Upper lobe of left lung (tissue), 6 donors: ENCODE measurements at regions not wholly inside any gene's neighbourhood (a gene's known extent, or its start where the extent isn't known, plus 50 kb on each side); places are given as distances from the start of the nearest gene placed in this dataset.

ENCODE experiments used
- ATAC-seq, 2 donors: fragments of 200-7000 bp; cut with Tn5 transposase; one replicate each; pipeline ENCODE4 v1.9.1; 2022; ENCODE audit warnings: mild to moderate bottlenecking in 2 of 2, moderate library complexity in 2 of 2; ENCODE audit not compliant: low FRiP score in 2 of 2
- DNase-seq, 2 donors: peaks; one replicate each; pipeline ENCODE4 v3.0.0-alpha.2; 2019 to 2020
- H3K27ac ChIP-seq, 4 donors: fragments of 200-600 bp; sonication (generic); one replicate each; pipeline ENCODE4 v1.5.1; 2016 to 2019
- H3K27me3 ChIP-seq, 4 donors: fragments of 200-600 bp; sonication (generic); one replicate each; pipeline ENCODE4 v1.5.1; 2017 to 2019
- H3K36me3 ChIP-seq, 4 donors: fragments of 200-600 bp; sonication (generic); one replicate each; pipeline ENCODE4 v1.5.1; 2016 to 2019
- H3K4me1 ChIP-seq, 4 donors: fragments of 200-600 bp; sonication (generic); one replicate each; pipeline ENCODE4 v1.5.1; 2018 to 2019
- H3K4me3 ChIP-seq, 4 donors: fragments of 200-600 bp; sonication (generic); one replicate each; pipeline ENCODE4 v1.5.1; 2017 to 2019; ENCODE audit warnings: mild to moderate bottlenecking in 2 of 4, moderate library complexity in 1 of 4
- H3K9me3 ChIP-seq, 4 donors: fragments of 200-600 bp; sonication (generic); one replicate each; pipeline ENCODE4 v1.5.1; 2018 to 2019
- CTCF ChIP-seq, 6 experiments: fragments of 450-650 bp in 4 of 6; fragments of 200-600 bp in 2 of 6; sonication (generic) in 2 of 6; IDR thresholded peaks; one replicate each; pipeline ENCODE4 v1.5.1; 2016 to 2019; ENCODE audit warnings: antibody characterized with exemption in 6 of 6
- EP300 ChIP-seq, 4 donors: sonication (generic); formaldehyde crosslinking; IDR thresholded peaks; one replicate each; pipeline ENCODE4 v1.5.1; 2017; ENCODE audit warnings: antibody characterized with exemption in 4 of 4, control low read depth in 2 of 4
- POLR2A ChIP-seq, 4 donors: fragments of 450-650 bp; IDR thresholded peaks; one replicate each; pipeline ENCODE4 v1.5.1; 2016 to 2017; ENCODE audit warnings: antibody characterized with exemption in 4 of 4, mild to moderate bottlenecking in 2 of 4
- POLR2AphosphoS5 ChIP-seq, 2 donors: sonication (generic); formaldehyde crosslinking; IDR thresholded peaks; one replicate each; pipeline ENCODE4 v1.5.1; 2017; ENCODE audit warnings: antibody characterized with exemption in 2 of 2
- WGBS, 2 donors: methylation state at CpG; one replicate each; pipeline ENCODE4 v1.1.5; 2017 to 2018; 5-methylcytosine and 5-hydroxymethylcytosine counted together
- donor health status: DM: no; HTN: no; CAD: no; lungs with moderate emphysema.
- donor health status: DM: no; HTN: yes; CAD: no; lungs with severe emphysema.

- ATAC-seq = no peak
- Histone ChIP-seq H3K27me3 (no peaks in the 10 kb centered on the region), H3K9me3 (no peaks in the 10 kb centered on the region), H3K4me3 (no peak overlapping the region), H3K27ac (no peak overlapping the region), H3K4me1 (peaks cover 0 to 7% (median 3%) of the 10 kb centered on the region in 4 donors), H3K36me3 (no peaks in the 10 kb centered on the region)
- 88 to 92% methylated on average over 1 of the region's 1 CpG for WGBS, 2 donors
- no peak for DNase-seq
- no peak for TF ChIP-seq CTCF (IDR thresholded peaks at IDR 0.05)
- no peak for TF ChIP-seq POLR2AphosphoS5 (IDR thresholded peaks at IDR 0.05)
- TF ChIP-seq POLR2A (IDR thresholded peaks at IDR 0.05) = no peak
- no peak for TF ChIP-seq EP300 (IDR thresholded peaks at IDR 0.05)
Observed at GRCh38 chr12:65690477-65690876, 133.8 kb upstream of the HMGA2 start.

- Histone ChIP-seq H3K27me3 (no peaks in the 10 kb centered on the region), H3K36me3 (no peaks in the 10 kb centered on the region), H3K27ac (no peak overlapping the region), H3K4me3 (no peak overlapping the region), H3K9me3 (no peaks in the 10 kb centered on the region), H3K4me1 (peaks cover 2 to 11% (median 7%) of the 10 kb centered on the region in 4 donors)
- no peak for TF ChIP-seq CTCF (IDR thresholded peaks at IDR 0.05)
- TF ChIP-seq POLR2AphosphoS5 (IDR thresholded peaks at IDR 0.05) = no peak
- TF ChIP-seq EP300 (IDR thresholded peaks at IDR 0.05) = no peak
- no peak for TF ChIP-seq POLR2A (IDR thresholded peaks at IDR 0.05)
- no peak for ATAC-seq
- no peak for DNase-seq
- 61 to 74% methylated on average over 3 of the region's 3 CpGs for WGBS, 2 donors
Observed at GRCh38 chr12:65694130-65694529, 130.2 kb upstream of the HMGA2 start.

GRCh38 chr12:65695113-65695865 is 129.0 kb upstream of the HMGA2 start:
- WGBS, 2 donors = 41 to 47% methylated on average over 4 of the region's 4 CpGs
- ATAC-seq = peak; percentile 46 to 51
- no peak for TF ChIP-seq CTCF (IDR thresholded peaks at IDR 0.05)
- TF ChIP-seq POLR2A (IDR thresholded peaks at IDR 0.05) = no peak
- no peak for TF ChIP-seq POLR2AphosphoS5 (IDR thresholded peaks at IDR 0.05)
- no peak for TF ChIP-seq EP300 (IDR thresholded peaks at IDR 0.05)

GRCh38 chr12:65696227-65696626 is 128.1 kb upstream of the HMGA2 start:
- no peaks in the 10 kb centered on the region for H3K27me3 ChIP-seq
- TF ChIP-seq CTCF (IDR thresholded peaks at IDR 0.05) = no peak
- TF ChIP-seq POLR2AphosphoS5 (IDR thresholded peaks at IDR 0.05) = no peak
- TF ChIP-seq POLR2A (IDR thresholded peaks at IDR 0.05) = no peak
- TF ChIP-seq EP300 (IDR thresholded peaks at IDR 0.05) = no peak
- ATAC-seq = no peak

More at GRCh38 chr12:65695113-65695865, 129.0 kb upstream of the HMGA2 start:
- DNase-seq = peak in 1 of 2 donors; percentile 77
- Histone ChIP-seq H3K4me1 (peaks cover 2 to 11% (median 7%) of the 10 kb centered on the region in 4 donors), H3K4me3 (no peak overlapping the region), H3K27me3 (no peaks in the 10 kb centered on the region), H3K9me3 (no peaks in the 10 kb centered on the region), H3K36me3 (no peaks in the 10 kb centered on the region), H3K27ac (no peak overlapping the region)

DNA sequence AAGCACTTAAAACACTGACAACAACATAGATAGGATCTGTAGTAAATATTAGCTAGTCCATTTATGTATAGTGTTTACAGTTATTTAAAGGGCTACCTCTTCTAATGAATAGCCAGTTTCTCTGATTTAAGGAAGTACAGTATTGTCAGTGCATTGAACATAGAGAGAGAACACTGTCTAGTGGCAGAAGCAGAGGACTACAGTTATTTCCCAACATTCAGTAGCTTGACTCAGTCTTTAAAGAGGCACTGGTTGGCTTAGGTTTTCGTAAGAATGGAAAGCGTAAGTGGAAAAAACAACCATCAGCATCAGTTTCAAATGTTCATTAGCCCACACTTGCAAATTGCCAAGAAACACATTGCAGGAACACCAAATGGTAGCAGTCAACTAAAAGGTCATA is 125.0 kb upstream of the HMGA2 start:
- Histone ChIP-seq H3K27me3 (no peaks in the 10 kb centered on the region), H3K4me1 (peaks cover 2 to 11% (median 7%) of the 10 kb centered on the region in 4 donors), H3K4me3 (no peak overlapping the region), H3K9me3 (no peaks in the 10 kb centered on the region), H3K36me3 (no peaks in the 10 kb centered on the region), H3K27ac (no peak overlapping the region)
- DNase-seq (no peak), ATAC-seq (no peak)
- no peak for TF ChIP-seq CTCF (IDR thresholded peaks at IDR 0.05)
- TF ChIP-seq POLR2A (IDR thresholded peaks at IDR 0.05) = no peak
- TF ChIP-seq POLR2AphosphoS5 (IDR thresholded peaks at IDR 0.05) = no peak
- TF ChIP-seq EP300 (IDR thresholded peaks at IDR 0.05) = no peak
- 71 to 74% methylated on average over 2 of the region's 2 CpGs for WGBS, 2 donors

More at GRCh38 chr12:65696227-65696626, 128.1 kb upstream of the HMGA2 start:
- Histone ChIP-seq H3K9me3 (no peaks in the 10 kb centered on the region), H3K36me3 (no peaks in the 10 kb centered on the region), H3K27ac (no peak overlapping the region), H3K4me3 (no peak overlapping the region), H3K4me1 (peaks cover 2 to 11% (median 7%) of the 10 kb centered on the region in 4 donors)
- no peak for DNase-seq
